Bronchial epithelial cell (primary cell): ENCODE measurements at regions not wholly inside any gene's neighbourhood (a gene's known extent, or its start where the extent isn't known, plus 50 kb on each side); places are given as distances from the start of the nearest gene placed in this dataset.
"Not testable (repeated sequence)": the region's sequence is repeated elsewhere in the genome, so short reads cannot be mapped to it uniquely, and the experiment has no call there.

ENCODE experiments used
- DNase-seq: peaks from one replicate; pipeline ENCODE4 v3.0.0-alpha.2; 2010; ENCODE audit warnings: low read depth
- FAIRE-seq: peaks from 2 replicates; lab custom pipeline; 2011; peaks lifted over from hg19 to GRCh38; lab: Jason Lieb, UNC
- H3K27me3 ChIP-seq: 2 replicates; pipeline ENCODE4 v1.5.1; 2011; ENCODE audit warnings: low read length; ENCODE audit not compliant: control insufficient read depth, insufficient read depth
- H3K36me3 ChIP-seq: 2 replicates; pipeline ENCODE4 v1.5.1; 2011; ENCODE audit warnings: low read length; ENCODE audit not compliant: control insufficient read depth, insufficient read depth
- H3K4me3 ChIP-seq: 2 replicates; pipeline ENCODE4 v1.5.1; 2011; ENCODE audit warnings: mild to moderate bottlenecking, low read depth, low read length, control low read depth
- CTCF ChIP-seq: IDR thresholded peaks from 2 replicates; pipeline ENCODE4 v1.5.1; 2011; ENCODE audit warnings: mild to moderate bottlenecking, moderate library complexity, low read length, control low read depth, inconsistent platforms; ENCODE audit not compliant: insufficient read depth, severe bottlenecking

- H3K36me3 ChIP-seq: no peaks in the 10 kb centered on the region
- no peaks in the 10 kb centered on the region for H3K27me3 ChIP-seq
- DNase-seq (no peak), FAIRE-seq (no peak)
- H3K4me3 ChIP-seq: no peak overlapping the region
- TF ChIP-seq CTCF: no peak
Measured at GRCh38 chr5:9737265-9737664, 107.1 kb upstream of the TAS2R1 start.

GRCh38 chr5:9733486-9733885, 103.3 kb upstream of the TAS2R1 start:
- Histone ChIP-seq H3K4me3 (no peak overlapping the region), H3K36me3 (no peaks in the 10 kb centered on the region), H3K27me3 (no peaks in the 10 kb centered on the region)
- FAIRE-seq (no peak), DNase-seq (no peak)
- TF ChIP-seq CTCF: no peak

GRCh38 chr5:9731159-9731558, 101.0 kb upstream of the TAS2R1 start:
- no peak for TF ChIP-seq CTCF
- Histone ChIP-seq H3K36me3 (no peaks in the 10 kb centered on the region), H3K4me3 (no peak overlapping the region), H3K27me3 (no peaks in the 10 kb centered on the region)
- DNase-seq (no peak), FAIRE-seq (no peak)

GRCh38 chr5:9728261-9728660, 98.1 kb upstream of the TAS2R1 start:
- DNase-seq: no peak
- no peak for FAIRE-seq
- Histone ChIP-seq H3K27me3 (no peaks in the 10 kb centered on the region), H3K36me3 (no peaks in the 10 kb centered on the region), H3K4me3 (no peak overlapping the region)
- TF ChIP-seq CTCF: no peak

GRCh38 chr5:9726931-9727330, 96.8 kb upstream of the TAS2R1 start:
- Histone ChIP-seq H3K36me3 (no peaks in the 10 kb centered on the region), H3K27me3 (no peaks in the 10 kb centered on the region), H3K4me3 (no peak overlapping the region)
- FAIRE-seq (no peak), DNase-seq (peak; percentile 12)
- TF ChIP-seq CTCF: no peak

- not testable (repeated sequence) for H3K36me3 ChIP-seq, FAIRE-seq, H3K4me3 ChIP-seq, DNase-seq, H3K27me3 ChIP-seq
Measured at GRCh38 chr5:9725265-9725664, 95.1 kb upstream of the TAS2R1 start.
